Globus pallidus (tissue), 1 donor: ENCODE measurements at regions not wholly inside any gene's neighbourhood (a gene's known extent, or its start where the extent isn't known, plus 50 kb on each side); places are given as distances from the start of the nearest gene placed in this dataset.
"Not testable (repeated sequence)": the region's sequence is repeated elsewhere in the genome, so short reads cannot be mapped to it uniquely, and the experiment has no call there.

ENCODE experiments used
- DNase-seq: peaks from one replicate; pipeline ENCODE4 v3.0.0-alpha.2; 2015; ENCODE audit warnings: low spot score

GRCh38 chr2:122070241-122070731 is 314.8 kb downstream of the TSN start:
- no peak for DNase-seq

- DNase-seq, result no peak
Measured at GRCh38 chr2:122072666-122073065, 317.2 kb downstream of the TSN start.

- no peak for DNase-seq
Measured at GRCh38 chr2:122074201-122074600, 318.8 kb downstream of the TSN start.

GRCh38 chr2:122075381-122075780 is 319.9 kb downstream of the TSN start:
- DNase-seq, result no peak

GRCh38 chr2:122077114-122077513 is 321.7 kb downstream of the TSN start:
- no peak for DNase-seq

GRCh38 chr2:122077771-122078170 is 322.3 kb downstream of the TSN start:
- no peak for DNase-seq

- DNase-seq, result no peak
Measured at GRCh38 chr2:122078451-122078850, 323.0 kb downstream of the TSN start.

- no peak for DNase-seq
Measured at GRCh38 chr2:122079844-122080243, 324.4 kb downstream of the TSN start.

GRCh38 chr2:122080316-122080715 is 324.9 kb downstream of the TSN start:
- no peak for DNase-seq

- DNase-seq, result no peak
Measured at GRCh38 chr2:122080871-122081270, 325.4 kb downstream of the TSN start.

GRCh38 chr2:122081751-122082150 is 326.3 kb downstream of the TSN start:
- DNase-seq, result no peak

GRCh38 chr2:122083256-122084048 is 328.0 kb downstream of the TSN start:
- DNase-seq, result no peak

GRCh38 chr2:122085672-122086071 is 330.2 kb downstream of the TSN start:
- DNase-seq, result not testable (repeated sequence)

- DNase-seq, result no peak
Measured at GRCh38 chr2:122094557-122094956, 339.1 kb downstream of the TSN start.

GRCh38 chr2:122096761-122097160 is 341.3 kb downstream of the TSN start:
- DNase-seq, result no peak

- no peak for DNase-seq
Measured at GRCh38 chr2:122098306-122098705, 342.9 kb downstream of the TSN start.

- no peak for DNase-seq
Measured at GRCh38 chr2:122100346-122100745, 344.9 kb downstream of the TSN start.

GRCh38 chr2:122100756-122101155 is 345.3 kb downstream of the TSN start:
- DNase-seq, result no peak

- no peak for DNase-seq
Measured at GRCh38 chr2:122101319-122101718, 345.9 kb downstream of the TSN start.

GRCh38 chr2:122105171-122105876 is 349.9 kb downstream of the TSN start:
- DNase-seq, result no peak

- no peak for DNase-seq
Measured at GRCh38 chr2:122105877-122106206, 350.4 kb downstream of the TSN start.

GRCh38 chr2:122108186-122108585 is 352.7 kb downstream of the TSN start:
- DNase-seq, result no peak

- DNase-seq, result peak; percentile 23
Measured at GRCh38 chr2:122112216-122113005, 357.0 kb downstream of the TSN start.
